Bone marrow (tissue), 2 donors: ENCODE measurements at regions not wholly inside any gene's neighbourhood (a gene's known extent, or its start where the extent isn't known, plus 50 kb on each side); places are given as distances from the start of the nearest gene placed in this dataset.
"Not testable (repeated sequence)": the region's sequence is repeated elsewhere in the genome, so short reads cannot be mapped to it uniquely, and the experiment has no call there.

Experiments used
- DNase-seq, 2 donors: peaks; one replicate each; lab custom pipeline; 2025; lab: John Stamatoyannopoulos, UW

DNA sequence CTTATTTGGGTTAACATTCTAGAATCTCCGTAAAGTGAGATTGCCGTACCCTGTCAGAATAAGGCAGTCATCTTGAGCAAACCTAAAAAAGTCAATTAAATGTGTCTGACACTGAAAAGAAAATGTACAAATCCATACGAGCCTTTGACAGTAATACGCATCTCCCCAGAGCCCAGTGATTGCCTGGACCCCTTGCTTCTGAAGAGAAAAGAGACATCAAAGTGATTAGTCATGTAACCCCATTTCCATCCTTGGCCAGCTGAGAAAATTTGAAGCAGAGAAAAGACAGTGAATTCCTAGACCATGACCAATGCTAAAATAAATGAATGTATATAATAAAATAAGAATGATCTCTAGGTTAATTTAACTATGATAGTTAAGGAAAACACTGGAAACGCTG is 1499.4 kb downstream of the SUCLG1 start:
- no peak for DNase-seq

GRCh38 chr2:82954868-82955267 is 1504.2 kb downstream of the SUCLG1 start:
- no peak for DNase-seq

- DNase-seq = no peak
These were observed 1519.9 kb downstream of the SUCLG1 start for GRCh38 chr2:82939211-82939610.

DNA sequence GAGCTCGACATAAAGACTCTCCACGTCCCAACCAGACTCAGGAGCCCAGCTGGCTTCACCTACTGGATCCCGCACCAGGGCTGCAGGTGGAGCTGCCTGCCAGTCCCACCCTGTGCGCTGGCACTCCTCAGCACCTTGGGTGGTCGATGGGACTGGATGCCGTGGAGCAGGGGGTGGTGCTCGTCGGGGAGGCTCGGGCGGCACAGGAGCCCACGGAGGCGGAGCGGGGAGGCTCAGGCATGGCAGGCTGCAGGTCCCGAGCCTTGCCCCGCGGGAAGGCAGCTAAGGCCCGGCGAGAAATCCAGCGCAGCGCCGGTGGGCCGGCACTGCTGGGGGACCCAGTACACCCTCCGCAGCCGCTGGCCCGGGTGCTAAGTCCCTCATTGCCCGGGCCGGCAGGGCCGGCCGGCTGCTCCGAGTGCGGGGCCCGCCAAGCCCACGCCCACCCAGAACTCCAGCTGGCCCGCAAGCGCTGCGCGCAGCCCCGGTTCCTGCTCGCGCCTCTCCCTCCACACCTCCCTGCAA is 1520.7 kb downstream of the SUCLG1 start:
- not testable (repeated sequence) for DNase-seq

- DNase-seq = no peak
These were observed 1545.5 kb downstream of the SUCLG1 start for GRCh38 chr2:82913566-82913965.

DNA sequence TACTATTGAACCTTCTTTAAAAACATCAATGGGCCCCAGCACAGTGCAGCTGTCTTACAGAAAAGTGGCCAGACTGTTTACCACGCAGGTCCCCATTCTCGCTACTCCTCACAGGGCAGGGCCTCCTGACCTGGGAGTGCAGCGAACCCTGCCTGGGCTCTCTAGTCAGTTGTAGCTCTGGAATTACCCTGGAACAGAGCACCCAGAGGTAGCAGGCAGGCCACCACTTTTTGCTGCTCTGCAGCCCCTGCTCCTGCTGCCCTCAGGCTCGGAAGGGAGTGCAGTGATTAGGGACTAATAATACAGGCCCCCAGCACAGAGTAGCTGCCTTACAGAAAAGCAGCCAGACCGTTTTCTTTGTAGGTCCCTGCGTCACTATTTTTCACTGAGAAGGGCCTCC is 1563.0 kb downstream of the SUCLG1 start:
- no peak for DNase-seq

DNA sequence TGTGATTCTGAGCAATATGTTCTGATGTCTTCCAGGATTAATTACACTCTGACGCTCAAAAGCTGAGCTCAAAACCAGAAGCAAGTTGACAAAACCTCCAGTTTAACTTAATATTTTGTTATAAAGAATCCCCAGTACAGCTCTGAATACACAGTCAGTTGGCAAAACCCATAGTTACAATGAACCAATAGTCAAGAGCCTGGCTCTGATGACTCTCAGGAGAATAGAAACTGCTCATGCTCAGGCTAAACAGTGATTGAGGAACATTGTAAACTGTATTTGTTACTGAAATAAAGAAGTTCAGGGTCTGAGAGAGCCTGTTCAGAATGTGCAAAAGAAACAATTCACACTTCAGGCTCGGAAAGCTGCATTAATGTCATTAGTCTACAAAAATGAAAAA is 1565.9 kb downstream of the SUCLG1 start:
- no peak for DNase-seq

- no peak for DNase-seq
These were observed 1579.3 kb downstream of the SUCLG1 start for GRCh38 chr2:82879803-82880202.

- no peak for DNase-seq
These were observed 1583.2 kb downstream of the SUCLG1 start for GRCh38 chr2:82875858-82876257.

DNA sequence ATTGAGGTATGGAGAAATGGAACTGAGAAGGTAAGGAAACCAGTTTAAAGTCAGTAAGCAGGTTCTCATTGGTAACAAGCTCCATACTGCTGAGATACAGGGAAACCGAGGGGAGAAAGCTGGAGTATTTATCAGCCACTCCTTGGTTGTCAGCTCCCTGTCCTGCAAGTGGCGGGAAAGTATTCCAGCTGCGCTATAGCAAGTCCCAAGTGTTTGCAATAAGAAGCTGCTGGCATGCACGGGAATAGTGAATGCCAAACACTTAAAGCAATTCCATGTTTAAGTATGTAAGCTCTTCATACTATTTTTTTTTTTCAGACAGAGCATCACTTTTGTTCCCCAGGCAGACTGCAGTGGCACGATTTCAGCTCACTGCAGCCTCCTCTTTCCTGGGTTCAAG is 1601.1 kb downstream of the SUCLG1 start:
- no peak for DNase-seq

- DNase-seq = no peak
These were observed 1605.8 kb downstream of the SUCLG1 start for GRCh38 chr2:82853299-82853698.

DNA sequence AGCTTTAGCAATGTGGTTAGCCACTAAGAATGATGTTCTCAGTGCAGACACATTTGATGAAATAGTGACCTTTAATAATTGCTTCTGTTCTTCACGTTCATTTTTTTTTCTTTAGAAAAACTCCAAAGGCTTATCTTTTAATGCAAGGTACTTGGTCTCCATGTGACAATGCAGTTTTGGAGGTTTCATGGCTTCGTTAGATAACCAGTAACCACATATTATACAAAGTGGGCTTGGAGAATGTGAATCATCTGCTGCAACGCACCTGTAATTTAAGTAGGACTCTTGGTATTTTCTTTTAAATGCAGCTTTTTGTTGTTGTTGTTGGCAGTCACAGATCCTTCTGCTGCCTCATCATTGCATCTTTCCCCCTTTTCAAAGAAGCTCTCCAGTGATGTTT is 1606.3 kb downstream of the SUCLG1 start:
- no peak for DNase-seq

DNA sequence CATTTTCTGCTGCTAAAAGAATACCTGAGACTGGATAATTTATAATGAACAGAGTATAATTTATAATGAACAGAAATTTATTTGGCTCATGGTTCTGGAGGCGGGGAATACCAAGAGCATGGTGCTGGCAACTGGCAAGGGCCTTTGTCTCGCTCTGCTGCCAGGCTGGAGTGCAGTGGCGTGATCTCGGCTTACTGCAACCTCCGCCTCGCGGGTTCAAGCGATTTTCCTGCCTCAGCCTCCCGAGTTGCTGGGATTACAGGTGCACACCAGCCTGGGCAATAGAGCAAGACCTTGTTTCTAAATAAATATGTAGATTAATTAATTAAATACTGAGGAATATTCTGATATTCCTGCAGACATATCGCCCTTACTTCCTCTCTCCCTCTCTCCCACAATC is 1610.8 kb downstream of the SUCLG1 start:
- no peak for DNase-seq

- no peak for DNase-seq
These were observed 1620.0 kb downstream of the SUCLG1 start for GRCh38 chr2:82839036-82839435.

GRCh38 chr2:82837588-82838304 is 1621.3 kb downstream of the SUCLG1 start:
- DNase-seq = no peak

- DNase-seq = no peak
These were observed 1624.2 kb downstream of the SUCLG1 start for GRCh38 chr2:82834893-82835292.

- DNase-seq = no peak
These were observed 1631.7 kb downstream of the SUCLG1 start for GRCh38 chr2:82827426-82827825.

- no peak for DNase-seq
These were observed 1632.6 kb downstream of the SUCLG1 start for GRCh38 chr2:82826437-82826836.

- DNase-seq = no peak
These were observed 1633.5 kb downstream of the SUCLG1 start for GRCh38 chr2:82825410-82826090.

GRCh38 chr2:82823892-82824291 is 1635.2 kb downstream of the SUCLG1 start:
- no peak for DNase-seq

GRCh38 chr2:82819951-82820350 is 1639.1 kb downstream of the SUCLG1 start:
- DNase-seq = no peak

DNA sequence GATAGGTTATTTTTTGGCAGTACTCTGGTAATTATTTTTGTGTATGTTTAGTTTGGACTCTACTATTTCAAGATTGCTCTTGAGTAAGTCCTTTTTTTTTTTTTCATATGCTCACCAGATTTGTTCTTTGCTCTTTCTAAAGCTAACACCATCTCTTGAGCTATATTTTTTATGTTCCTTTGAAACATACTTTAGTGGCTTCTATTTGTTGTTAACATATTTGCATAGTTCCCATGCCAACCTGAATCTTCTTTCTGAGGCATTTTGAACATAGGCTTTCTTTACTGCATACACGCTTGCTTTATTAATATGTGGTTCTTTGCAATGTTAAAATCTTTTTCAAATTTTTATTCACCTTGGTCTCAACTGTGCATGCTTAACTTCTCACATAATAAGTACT is 1644.9 kb downstream of the SUCLG1 start:
- no peak for DNase-seq

DNA sequence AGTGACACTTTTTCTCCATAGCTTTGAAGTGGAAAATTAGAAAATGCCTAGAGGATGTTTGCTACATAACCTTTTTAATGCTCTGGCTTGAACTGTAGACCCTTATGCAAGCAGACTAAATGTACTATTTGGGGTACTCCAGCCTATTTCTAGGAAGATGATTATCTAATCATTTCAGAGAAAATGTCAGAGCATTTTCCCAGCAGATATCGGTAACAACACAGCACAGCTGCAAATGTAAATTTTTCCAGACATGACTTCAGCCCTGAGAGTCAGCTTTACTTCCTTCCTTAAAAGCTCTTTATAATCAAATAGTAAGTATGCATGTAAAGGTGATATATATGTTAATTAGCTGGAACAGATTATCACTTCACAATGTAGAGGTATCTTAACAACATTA is 1647.1 kb downstream of the SUCLG1 start:
- no peak for DNase-seq

DNA sequence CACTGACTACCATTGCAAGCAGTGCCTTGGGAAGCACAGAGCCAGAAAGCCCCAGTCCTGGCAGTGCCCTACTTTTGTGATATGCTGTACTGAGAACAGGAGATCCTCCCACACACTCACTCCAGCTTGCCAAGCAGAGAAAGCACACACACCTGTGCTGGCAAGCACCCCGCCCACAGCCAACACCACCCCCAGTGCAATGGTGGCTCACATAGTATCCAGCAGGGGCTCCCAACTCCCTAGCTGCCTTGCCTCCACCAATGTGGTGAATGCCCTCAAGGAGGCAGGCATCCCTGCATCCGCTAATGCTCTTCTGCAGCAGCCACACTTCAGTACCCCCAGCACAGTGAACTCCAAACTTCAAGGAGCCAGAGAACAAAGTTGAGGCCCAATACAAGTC is 1655.8 kb downstream of the SUCLG1 start:
- no peak for DNase-seq
